ENCODE measurements at regions not wholly inside any gene's neighbourhood (a gene's known extent, or its start where the extent isn't known, plus 50 kb on each side); places are given as distances from the start of the nearest gene placed in this dataset.

DNA sequence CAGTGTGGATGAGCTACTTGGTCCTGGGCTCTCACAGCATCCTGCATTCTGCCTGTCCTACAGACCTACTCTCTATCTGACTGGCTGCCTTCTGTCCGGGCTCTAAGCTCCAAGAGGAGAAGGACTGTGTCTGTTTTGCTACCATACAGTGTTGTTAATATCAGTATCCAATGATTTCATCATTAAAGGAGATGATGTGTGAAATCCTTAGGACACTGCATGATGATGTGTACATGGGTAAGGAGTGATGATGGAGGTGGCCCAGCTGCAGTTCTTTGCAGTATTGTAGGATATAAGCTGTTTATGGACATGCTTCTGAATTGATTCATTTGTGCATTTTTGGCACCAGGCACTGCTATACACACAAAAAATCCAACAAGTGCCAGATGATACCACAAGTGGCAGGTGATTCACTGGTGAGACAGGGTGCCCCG lies 536.9 kb upstream of the CDH11 start:
- TF ChIP-seq FOXA1 (IDR thresholded peaks at IDR 0.05) (no peak), BHLHE40 (IDR thresholded peaks at IDR 0.05; ENCODE audit: borderline replicate concordance) (no peak), SP1 (IDR thresholded peaks at IDR 0.05) (no peak), FOXM1 (IDR thresholded peaks at IDR 0.05; ENCODE audit: borderline replicate concordance) (no peak), ZNF384 (IDR thresholded peaks at IDR 0.05) (no peak), TARDBP (IDR thresholded peaks at IDR 0.05) (no peak)

All from HEK293T (cell line).